HG02840 (cell line): ENCODE measurements at regions not wholly inside any gene's neighbourhood (a gene's known extent, or its start where the extent isn't known, plus 50 kb on each side); places are given as distances from the start of the nearest gene placed in this dataset.

Source experiments
- ATAC-seq: cut with Tn5 transposase; IDR thresholded peaks from one replicate; pipeline ENCODE4 v1.9.1; 2021; ENCODE audit warnings: mild to moderate bottlenecking, moderate library complexity, moderate number of reproducible peaks; ENCODE audit not compliant: unreplicated experiment, low FRiP score

DNA sequence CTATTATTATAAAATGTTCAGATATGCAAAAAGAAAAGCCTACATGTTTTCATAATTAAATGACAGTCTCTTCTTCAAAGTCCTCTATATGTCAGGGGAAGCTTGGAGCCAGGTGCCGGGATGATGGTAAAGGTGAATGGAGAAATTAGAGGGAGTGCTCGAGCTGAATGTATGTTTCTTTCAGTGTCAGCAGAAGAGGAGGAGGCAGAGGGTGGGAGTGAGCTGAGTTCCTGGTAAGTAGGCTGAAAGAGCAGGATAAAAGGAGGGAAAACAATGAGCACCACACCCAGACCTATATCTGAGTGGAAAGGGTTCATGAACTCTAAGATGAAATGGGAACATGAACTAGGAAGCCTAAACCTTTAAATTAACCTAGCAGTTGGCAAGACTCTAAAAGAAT, 307.6 kb upstream of the NBEA start:
- ATAC-seq: no peak

DNA sequence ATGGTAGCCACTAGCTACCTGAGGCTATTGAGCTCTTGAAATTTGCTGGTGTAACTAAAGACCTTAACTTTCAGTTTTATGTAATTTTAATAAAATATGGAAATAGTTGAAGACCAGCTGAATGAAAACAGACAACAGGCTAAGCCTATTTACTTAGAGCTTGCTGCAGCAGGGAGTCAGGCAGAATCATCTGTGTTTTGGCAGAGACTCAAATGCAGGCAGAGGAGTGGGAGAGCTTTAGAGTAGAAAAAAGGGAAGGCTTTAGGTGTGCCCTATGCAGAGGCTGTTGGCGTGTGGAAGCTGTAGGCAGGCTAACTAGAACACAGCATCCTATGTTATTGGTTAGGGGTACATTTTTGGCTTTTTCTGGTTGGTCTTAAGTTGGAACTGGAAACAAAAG, 304.9 kb upstream of the NBEA start:
- ATAC-seq: no peak

GRCh38 chr13:34637636-34638035, 304.4 kb upstream of the NBEA start:
- no peak for ATAC-seq

DNA sequence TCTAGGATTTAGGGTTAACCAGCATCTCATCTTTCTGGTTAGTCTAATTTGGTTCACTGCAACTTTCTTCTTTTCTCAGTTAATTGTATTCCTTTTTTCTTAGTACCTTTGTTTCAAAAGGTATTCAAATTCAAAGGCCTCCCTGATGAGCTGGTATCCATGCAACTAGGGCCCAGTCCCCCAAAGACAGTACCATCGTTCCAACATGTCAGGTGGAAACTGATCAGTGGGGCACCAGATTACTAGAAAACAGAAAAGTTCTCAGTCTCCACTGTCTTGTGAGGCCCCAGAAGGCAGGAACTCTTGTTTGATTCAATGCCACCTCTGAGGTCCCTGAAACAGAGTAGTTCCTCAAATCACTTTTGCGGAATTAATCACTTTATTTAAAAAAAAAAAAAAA, 303.2 kb upstream of the NBEA start:
- ATAC-seq: no peak

GRCh38 chr13:34640179-34640992, 301.7 kb upstream of the NBEA start:
- ATAC-seq: no peak

DNA sequence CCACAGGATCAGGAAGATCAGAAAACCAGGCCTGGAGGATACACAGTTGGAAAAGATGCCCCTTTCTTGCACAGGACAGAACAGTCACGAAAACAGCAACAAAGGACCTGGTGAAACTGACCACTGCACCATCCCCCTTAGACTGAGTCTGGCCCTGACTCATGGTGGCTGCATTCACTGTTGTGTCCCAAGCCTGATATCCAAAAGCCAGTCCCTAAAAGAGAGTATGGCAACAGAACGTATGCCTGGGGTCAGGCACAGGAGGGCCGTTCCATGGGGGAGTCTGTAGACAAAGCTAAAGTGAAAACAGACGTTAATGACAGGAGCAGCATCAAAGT, 301.1 kb upstream of the NBEA start:
- no peak for ATAC-seq

DNA sequence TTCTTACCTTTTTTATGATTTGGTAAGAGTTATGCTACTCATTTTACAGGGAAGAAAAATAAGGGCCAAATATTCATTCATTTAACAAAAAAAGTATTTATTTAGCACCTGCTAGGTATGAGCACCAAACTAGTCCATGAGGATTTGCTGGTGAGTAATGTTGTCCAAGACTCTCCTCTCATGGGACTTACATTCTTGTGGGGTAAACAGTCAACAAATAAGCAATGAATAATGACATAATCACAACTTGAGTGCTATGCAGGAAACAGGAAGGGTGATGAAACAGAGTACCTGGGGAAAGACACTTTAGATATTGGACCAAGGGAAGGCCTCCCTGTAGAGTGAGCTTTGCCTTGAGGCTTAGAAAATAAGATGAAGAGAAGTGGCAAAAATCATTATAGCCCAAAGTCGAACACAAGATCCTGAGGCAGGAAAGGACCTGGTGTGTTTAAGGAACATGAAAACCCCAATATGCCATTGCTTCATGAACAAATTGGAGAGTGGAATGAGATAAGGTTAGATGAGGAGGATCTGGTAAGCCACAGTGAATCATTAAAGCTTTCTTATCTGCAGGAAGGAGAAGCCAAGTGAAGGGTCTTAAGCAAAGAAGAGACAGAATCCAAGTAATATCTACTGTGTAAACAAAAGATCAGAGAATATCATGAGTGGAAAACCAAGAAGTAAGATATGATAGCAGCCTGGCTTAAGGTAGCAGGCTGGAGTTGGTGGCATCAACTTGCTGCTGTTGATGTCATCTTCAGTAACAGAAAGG, 294.5 kb upstream of the NBEA start:
- ATAC-seq: no peak

GRCh38 chr13:34654203-34654602, 287.9 kb upstream of the NBEA start:
- no peak for ATAC-seq

DNA sequence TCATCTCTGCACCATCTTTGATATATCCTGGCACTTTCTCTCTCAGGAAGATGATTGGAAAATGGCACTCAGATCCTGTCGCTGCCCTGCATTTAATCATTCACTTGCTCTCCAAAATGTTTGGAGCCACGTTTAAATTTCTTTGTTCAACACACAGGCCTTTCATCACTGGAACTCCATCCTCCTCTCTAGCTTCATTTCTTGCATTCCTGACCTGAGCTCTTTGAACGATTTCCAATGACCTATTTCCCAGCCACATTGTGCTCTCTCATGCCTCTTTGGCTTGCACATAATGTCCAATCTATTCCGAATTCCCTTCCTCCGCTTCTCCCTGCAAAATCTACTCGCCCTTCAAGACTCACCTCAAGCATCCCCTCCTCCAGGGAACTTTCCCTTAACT, 287.4 kb upstream of the NBEA start:
- ATAC-seq: no peak

DNA sequence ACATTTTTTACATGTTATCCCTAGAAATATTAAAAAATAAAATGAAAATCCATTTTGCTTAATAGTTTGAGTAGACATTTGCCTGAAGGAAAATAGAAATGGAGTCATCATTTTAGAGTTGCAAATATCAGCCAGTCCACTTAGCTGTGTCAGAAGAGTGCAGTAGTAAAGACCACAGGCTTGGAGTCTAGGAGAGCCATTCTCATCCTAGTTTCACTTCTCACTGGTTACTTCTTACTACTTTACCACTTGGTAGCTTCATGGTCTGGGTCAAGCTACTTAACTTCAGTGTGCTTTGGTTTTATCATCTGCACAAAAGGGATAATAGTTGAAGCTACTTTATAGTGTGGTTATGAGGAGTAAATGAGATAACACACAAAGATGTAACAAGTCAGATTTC, 286.5 kb upstream of the NBEA start:
- no peak for ATAC-seq

GRCh38 chr13:34657716-34658115, 284.4 kb upstream of the NBEA start:
- ATAC-seq: no peak

GRCh38 chr13:34667286-34668218, 274.5 kb upstream of the NBEA start:
- ATAC-seq: no peak

GRCh38 chr13:34671137-34671536, 270.9 kb upstream of the NBEA start:
- no peak for ATAC-seq

GRCh38 chr13:34672631-34673030, 269.4 kb upstream of the NBEA start:
- ATAC-seq: no peak

GRCh38 chr13:34675626-34676025, 266.4 kb upstream of the NBEA start:
- no peak for ATAC-seq

DNA sequence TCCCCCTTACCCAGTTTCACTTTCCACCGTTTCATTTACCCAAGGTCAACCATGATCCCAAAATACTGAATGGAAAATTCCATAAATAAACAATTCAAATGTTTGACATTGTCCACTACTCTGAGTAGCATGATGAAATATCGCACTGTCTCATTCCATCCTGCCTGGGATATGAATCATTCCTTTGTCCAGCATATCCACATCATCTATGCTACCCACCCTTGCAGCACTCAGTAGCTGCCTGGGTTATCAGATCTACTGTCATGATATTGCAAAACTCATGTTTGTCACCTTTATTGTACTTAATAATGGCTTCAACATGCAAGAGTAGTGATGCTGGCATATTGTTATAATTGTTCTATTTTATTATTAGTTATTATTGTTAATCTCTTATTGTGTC, 263.9 kb upstream of the NBEA start:
- ATAC-seq: no peak

DNA sequence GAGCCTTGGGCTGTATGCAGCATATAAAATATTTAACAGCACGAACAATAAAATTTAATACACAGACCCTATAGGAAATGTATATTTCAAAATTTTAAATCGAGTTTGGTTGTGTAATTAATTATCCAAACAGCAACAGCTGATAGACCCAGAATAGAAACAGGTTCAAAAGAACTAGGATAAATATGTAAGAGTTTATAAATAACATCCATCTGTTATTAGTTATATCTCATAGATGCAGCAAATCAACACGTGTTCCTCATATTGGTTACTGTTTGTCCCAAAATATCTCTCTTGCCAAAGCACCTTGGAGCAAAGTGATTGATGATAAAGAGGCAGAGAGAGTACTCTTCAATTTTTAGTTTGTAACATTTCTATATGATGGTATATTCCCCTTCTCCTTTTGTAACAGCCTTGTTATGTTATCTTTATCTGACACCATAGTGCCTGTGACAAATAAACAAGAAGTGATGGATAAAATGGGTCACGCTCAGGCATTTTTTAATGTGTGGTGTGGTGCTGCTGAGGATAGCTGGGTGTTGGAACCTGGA, 260.6 kb upstream of the NBEA start:
- ATAC-seq: no peak

DNA sequence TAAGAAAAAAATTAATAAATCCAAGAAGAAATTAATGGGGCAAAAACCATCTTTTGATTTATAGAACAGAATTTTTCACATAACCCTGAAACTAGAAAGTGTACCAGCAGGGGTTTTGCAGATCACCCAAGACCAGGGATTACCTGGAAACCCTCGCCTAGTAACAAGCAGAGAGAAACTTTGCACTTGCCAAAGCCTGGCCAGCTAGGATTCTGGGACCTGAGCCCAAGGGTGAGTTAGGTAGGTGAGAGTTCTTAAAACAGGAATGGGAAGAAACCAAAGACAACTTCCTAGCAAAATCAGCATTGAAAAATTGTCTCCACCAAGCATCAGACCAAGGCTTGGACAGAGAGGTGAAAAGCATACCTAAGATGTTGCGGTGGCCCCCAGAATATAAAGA, 247.0 kb upstream of the NBEA start:
- ATAC-seq: no peak

- no peak for ATAC-seq
These were observed 245.8 kb upstream of the NBEA start for GRCh38 chr13:34696296-34696695.

DNA sequence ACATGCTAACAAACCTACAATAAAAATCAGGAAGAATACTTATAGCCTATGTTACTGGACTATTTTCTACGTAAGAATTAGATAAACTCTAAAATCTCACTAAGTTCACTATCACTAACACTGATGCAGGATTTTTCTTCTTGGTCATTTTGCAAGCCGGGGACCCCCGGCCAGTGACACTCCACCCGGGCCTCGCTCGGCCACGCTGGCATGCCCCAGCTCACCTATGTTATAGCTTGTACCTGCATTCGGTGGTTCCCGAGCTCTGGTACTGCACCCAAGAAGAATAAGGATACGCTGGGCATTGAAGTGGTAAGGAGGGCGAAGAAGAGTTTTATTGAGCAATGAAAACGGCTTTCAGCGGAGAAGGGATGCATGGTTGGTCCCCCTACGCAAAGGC, 245.3 kb upstream of the NBEA start:
- no peak for ATAC-seq

DNA sequence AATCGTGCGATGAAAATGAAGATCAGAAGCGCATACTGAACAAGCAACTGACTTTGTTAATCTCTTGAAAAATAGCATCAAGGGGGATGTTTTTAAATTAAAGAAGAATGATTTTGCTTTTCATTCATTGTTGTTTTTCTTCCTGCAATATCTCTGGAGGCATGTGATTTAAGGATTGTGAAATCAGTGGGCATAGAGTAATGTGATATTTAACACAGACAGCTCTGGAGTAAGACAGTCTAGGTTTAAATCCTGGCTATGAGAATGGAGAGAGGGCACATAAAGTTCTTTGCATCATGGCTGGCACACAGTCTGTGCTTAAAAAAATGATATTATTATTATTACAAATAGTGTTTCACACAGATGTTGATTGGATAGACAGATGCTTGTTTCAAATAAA, 243.1 kb upstream of the NBEA start:
- ATAC-seq: no peak
